ENCODE measurements at regions not wholly inside any gene's neighbourhood (a gene's known extent, or its start where the extent isn't known, plus 50 kb on each side); places are given as distances from the start of the nearest gene placed in this dataset.

GRCh38 chr5:72009280-72009679, 98.0 kb upstream of the MAP1B start:
- TF ChIP-seq CTCF (IDR thresholded peaks at IDR 0.05) (no peak), POLR2A (IDR thresholded peaks at IDR 0.05) (no peak)
